Neural crest cell (in vitro differentiated cells): ENCODE measurements at regions not wholly inside any gene's neighbourhood (a gene's known extent, or its start where the extent isn't known, plus 50 kb on each side); places are given as distances from the start of the nearest gene placed in this dataset.
A peak's percentile ranks its signal among the peaks of the same experiment; 100 is the strongest.

Experiments
- DNase-seq: peaks from one replicate; pipeline ENCODE4 v3.0.0; 2021; ENCODE audit warnings: low read depth, mixed read lengths, low spot score
- H3K27ac Mint-ChIP-seq: one replicate; pipeline ENCODE4 v1.8.0; 2021; ENCODE audit warnings: mild to moderate bottlenecking, mixed read lengths; ENCODE audit not compliant: unreplicated experiment
- H3K27me3 Mint-ChIP-seq: 2 replicates; pipeline ENCODE4 v1.8.0; 2021; ENCODE audit warnings: low read depth, mild to moderate bottlenecking, mixed read lengths
- H3K36me3 Mint-ChIP-seq: 2 replicates; pipeline ENCODE4 v1.8.0; 2021; ENCODE audit warnings: low read depth, mild to moderate bottlenecking, mixed read lengths
- H3K4me1 Mint-ChIP-seq: 2 replicates; pipeline ENCODE4 v1.8.0; 2021; ENCODE audit warnings: mixed read lengths
- H3K4me3 Mint-ChIP-seq: one replicate; pipeline ENCODE4 v1.8.0; 2021; ENCODE audit warnings: mild to moderate bottlenecking, mixed read lengths
- H3K9me3 Mint-ChIP-seq: 2 replicates; pipeline ENCODE4 v1.8.0; 2021; ENCODE audit warnings: mixed read lengths
- CTCF ChIP-seq: fragments of 200-600 bp; sonication (generic); conservative IDR thresholded peaks from 2 replicates; pipeline ENCODE4 v1.5.0; 2021; ENCODE audit warnings: antibody characterized with exemption, mild to moderate bottlenecking

GRCh38 chr6:4012826-4013225, 66.1 kb downstream of the FAM217A start:
- H3K27ac Mint-ChIP-seq, result no peak overlapping the region
- H3K4me1 Mint-ChIP-seq, result peaks cover 42% of the 10 kb centered on the region
- H3K4me3 Mint-ChIP-seq, result no peak overlapping the region
- no peaks in the 10 kb centered on the region for H3K9me3 Mint-ChIP-seq
- no peak for TF ChIP-seq CTCF
- H3K27me3 Mint-ChIP-seq, result no peaks in the 10 kb centered on the region
- peaks cover 23% of the 10 kb centered on the region for H3K36me3 Mint-ChIP-seq
- DNase-seq, result no peak

- H3K9me3 Mint-ChIP-seq, result no peaks in the 10 kb centered on the region
- peak overlapping the region; percentile 95 for H3K4me3 Mint-ChIP-seq
- no peaks in the 10 kb centered on the region for H3K27me3 Mint-ChIP-seq
- H3K36me3 Mint-ChIP-seq, result peaks cover 22% of the 10 kb centered on the region
- H3K4me1 Mint-ChIP-seq, result peaks cover 53% of the 10 kb centered on the region
- DNase-seq, result no peak
- peak overlapping the region; percentile 63 for H3K27ac Mint-ChIP-seq
- no peak for TF ChIP-seq CTCF
Observed at GRCh38 chr6:4017058-4017739, 61.7 kb downstream of the FAM217A start.

- peaks cover 16% of the 10 kb centered on the region for H3K36me3 Mint-ChIP-seq
- DNase-seq, result no peak
- no peak for TF ChIP-seq CTCF
- H3K9me3 Mint-ChIP-seq, result no peaks in the 10 kb centered on the region
- H3K27me3 Mint-ChIP-seq, result no peaks in the 10 kb centered on the region
- H3K4me1 Mint-ChIP-seq, result peaks cover 53% of the 10 kb centered on the region
- H3K27ac Mint-ChIP-seq, result peak overlapping the region; percentile 97
- H3K4me3 Mint-ChIP-seq, result peak overlapping the region; percentile 95
Observed at GRCh38 chr6:4017834-4018170, 61.1 kb downstream of the FAM217A start.

- H3K27ac Mint-ChIP-seq, result peak overlapping the region; percentile 97
- H3K9me3 Mint-ChIP-seq, result no peaks in the 10 kb centered on the region
- no peaks in the 10 kb centered on the region for H3K27me3 Mint-ChIP-seq
- peak; percentile 61 for TF ChIP-seq CTCF
- peak overlapping the region; percentile 95 for H3K4me3 Mint-ChIP-seq
- H3K4me1 Mint-ChIP-seq, result peaks cover 55% of the 10 kb centered on the region
- peaks cover 11% of the 10 kb centered on the region for H3K36me3 Mint-ChIP-seq
- peak; percentile 92 for DNase-seq
Observed at GRCh38 chr6:4018171-4018923, 60.6 kb downstream of the FAM217A start.
